ENCODE measurements at regions not wholly inside any gene's neighbourhood (a gene's known extent, or its start where the extent isn't known, plus 50 kb on each side); places are given as distances from the start of the nearest gene placed in this dataset.

DNA sequence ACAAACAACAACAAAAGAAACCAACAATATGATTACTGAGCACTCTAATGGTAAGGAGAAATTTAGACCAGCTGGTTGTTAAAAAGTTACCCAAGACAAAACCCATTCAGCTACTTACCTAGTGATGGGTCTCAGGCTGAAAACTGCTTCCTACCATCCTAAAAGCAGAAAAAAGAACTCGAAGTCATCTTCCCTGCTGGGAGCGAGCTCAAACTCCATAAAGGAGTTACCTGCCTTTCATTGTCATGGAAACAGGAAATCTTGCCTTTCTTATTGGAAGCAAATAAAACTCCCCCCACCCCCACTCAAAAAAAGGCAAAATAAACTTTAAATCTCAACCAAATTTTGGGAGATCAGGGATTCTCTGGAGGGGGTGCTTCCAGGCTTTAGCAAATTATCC, 1478.3 kb downstream of the C4orf33 start:
- DNase-seq (ENCODE audit: low read depth) = no peak
- H3K4me3 ChIP-seq (ENCODE audit: low read depth, low read length) = no peak overlapping the region

DNA sequence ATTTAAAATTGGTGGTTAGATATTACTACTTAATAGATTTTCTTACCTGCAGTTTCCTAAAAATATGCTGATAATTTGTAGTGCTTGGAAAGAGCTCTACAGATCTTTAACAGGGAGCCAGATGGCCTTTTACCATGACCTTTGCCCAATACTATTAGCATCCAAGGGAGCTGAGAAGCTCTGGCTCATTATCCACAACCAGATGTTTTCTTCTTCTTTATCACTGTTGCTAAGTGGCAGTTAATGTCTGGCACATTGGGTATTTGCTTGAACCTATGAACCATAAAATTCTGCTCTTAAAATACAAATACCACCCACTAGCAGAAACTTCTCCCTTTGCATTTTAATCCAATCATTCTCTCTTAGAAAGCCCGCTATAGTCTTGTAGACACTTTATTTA, 1480.3 kb downstream of the C4orf33 start:
- no peak overlapping the region for H3K4me3 ChIP-seq (ENCODE audit: low read depth, low read length)
- DNase-seq (ENCODE audit: low read depth) = no peak

DNA sequence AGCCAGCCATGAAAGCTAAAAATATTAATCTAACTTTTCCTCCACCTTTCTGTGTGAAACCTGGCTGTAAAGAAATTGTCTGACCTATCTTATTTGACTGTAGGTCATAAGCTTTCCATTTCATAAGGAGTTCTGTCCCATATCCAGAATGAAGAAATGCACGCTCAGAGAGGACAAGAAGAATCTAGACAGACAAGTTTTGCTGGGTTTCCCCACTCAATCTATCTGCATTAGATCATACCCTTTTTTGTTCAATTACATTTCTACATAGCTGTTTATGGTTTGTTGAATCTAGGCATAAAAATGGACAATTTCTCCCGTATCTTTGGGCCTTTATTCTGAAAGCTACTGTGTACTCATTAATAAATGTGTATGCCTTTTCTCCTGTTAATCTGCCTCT, 1495.1 kb downstream of the C4orf33 start:
- H3K4me3 ChIP-seq (ENCODE audit: low read depth, low read length) = no peak overlapping the region
- no peak for DNase-seq (ENCODE audit: low read depth)

DNA sequence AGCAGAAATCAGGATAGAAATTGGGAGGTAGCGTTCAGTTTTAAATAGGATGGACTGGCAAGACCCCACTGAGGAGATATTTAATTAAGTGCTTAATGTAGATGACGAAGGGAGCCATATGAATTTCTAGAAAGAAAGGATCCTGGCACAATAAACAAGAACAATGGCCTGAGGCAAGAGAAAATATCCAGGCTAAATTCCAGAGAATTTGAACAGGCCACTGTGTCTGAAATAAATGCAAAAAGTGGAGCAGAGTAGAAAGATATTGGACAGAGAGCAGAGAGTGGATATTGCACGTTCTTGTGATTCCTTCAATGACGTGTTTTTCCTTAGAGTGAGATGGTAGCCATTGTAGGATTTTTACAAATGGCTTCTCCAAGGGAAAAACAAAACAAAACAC, 1504.8 kb downstream of the C4orf33 start:
- no peak overlapping the region for H3K4me3 ChIP-seq (ENCODE audit: low read depth, low read length)
- no peak for DNase-seq (ENCODE audit: low read depth)

DNA sequence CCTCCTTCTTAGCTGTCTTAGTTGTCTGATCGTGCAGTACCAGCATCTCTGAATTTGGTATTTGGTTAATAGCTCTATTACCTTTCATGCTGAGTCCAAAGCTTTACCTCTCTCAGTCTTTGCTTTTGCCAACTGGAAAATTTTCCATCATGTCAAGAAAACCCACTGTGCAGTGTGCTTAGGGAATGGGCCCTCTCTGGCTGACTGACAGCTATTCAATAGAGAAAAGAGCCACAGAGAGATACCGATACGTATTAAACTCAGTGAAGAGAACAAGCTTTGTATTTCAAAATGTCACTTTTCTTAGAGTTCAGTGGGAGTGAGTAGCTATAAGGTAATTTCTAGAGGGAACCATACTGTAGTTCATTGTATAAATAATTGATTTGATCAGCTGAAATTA, 1507.1 kb downstream of the C4orf33 start:
- no peak for DNase-seq (ENCODE audit: low read depth)
- no peak overlapping the region for H3K4me3 ChIP-seq (ENCODE audit: low read depth, low read length)

DNA sequence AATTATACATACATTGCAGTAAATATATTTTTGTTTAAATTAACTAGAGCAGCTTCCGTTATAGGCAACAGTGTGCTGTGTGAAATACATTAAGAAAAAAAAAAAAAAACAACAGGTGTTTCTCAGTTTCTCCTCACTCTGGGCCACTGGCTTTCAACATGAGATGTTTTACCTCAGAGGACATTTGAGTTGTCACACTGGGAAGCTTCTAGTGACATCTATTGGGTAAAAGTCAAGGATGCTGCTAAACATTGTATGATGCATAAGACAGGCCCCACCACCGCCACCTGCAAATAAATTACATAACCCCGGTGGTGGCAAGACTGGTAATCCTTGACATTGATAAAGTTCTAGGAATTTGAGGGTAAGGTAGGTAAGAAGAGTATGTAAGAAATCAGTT, 1512.2 kb downstream of the C4orf33 start:
- H3K4me3 ChIP-seq (ENCODE audit: low read depth, low read length) = no peak overlapping the region
- DNase-seq (ENCODE audit: low read depth) = no peak

DNA sequence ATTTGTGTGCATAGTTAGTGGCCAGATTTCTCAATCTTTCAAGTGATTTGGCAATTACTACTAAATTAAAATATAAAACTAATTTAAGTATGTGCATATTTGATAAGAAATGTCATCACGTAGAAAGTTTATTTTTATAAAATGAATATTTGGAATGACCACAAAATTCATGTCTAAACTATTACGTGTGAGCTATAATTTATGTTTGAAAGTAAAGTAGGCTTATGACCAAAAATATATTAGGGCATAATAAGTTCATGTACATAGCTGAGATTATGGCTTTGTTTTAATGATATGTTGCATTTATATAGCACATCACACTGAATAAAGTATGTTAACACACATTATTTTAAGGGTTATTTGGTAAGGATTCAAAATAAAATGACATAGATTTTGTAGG, 1532.6 kb downstream of the C4orf33 start:
- H3K4me3 ChIP-seq (ENCODE audit: low read depth, low read length) = no peak overlapping the region
- no peak for DNase-seq (ENCODE audit: low read depth)

DNA sequence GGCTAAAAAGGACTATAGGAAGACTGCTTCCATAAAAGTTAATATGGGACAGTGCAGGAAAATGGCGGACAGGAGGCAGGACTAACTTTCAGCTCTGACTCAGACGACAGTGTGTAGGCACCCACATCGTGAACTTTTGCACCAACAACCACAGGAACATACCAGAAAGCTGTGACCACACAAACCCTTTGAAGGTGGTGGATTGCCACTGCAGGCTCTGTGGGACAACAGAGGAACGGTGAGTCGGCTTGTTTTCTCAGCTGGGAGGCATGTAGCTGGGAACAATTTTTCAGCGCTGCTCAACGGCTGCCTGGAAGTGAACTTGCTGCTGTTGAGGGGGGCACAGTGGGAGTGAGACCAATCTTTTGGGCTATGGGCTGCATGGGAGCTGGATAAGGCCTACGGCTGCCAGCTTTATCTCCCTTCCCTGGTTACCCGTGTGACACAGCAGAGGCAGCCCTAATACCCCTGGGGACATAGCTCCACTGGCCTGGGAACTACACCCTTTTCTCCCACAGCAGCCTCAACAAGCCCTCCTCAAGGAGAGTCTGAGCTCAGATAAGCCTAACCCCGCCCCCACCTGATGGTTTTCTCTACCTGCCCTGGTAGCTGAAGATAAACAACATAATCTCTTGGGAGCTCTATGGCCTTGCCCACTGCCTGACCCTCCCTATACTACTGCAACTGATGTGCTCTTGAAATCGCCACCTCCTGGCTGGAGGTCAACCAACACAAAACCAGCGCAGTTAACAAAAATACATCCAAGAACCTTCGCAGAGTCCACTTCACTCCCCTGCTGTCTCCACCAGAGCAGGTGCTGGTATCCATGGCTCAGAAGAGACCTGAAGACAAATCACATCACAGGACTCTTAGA, 1537.0 kb downstream of the C4orf33 start:
- DNase-seq (ENCODE audit: low read depth) = no peak
- H3K4me3 ChIP-seq (ENCODE audit: low read depth, low read length) = no peak overlapping the region

DNA sequence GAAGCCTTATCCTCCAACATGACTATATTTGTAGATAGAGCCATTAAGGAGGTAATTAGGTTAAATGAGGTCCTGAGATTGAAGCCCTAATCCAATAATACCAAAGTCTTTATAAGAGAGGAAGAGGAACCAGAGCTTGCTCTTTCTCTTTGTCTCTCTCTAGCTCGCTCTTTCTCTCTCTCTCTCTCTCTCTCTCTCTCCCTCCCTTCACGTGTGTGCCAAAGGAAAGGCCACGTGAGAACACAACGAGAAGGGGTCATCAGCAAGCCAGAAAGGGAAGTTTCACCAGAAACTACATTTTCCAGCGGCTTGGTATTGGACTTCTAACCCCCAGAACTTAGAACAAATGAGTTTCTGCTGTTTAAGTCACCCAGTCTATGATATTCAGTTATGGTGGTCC, 1540.5 kb downstream of the C4orf33 start:
- H3K4me3 ChIP-seq (ENCODE audit: low read depth, low read length) = no peak overlapping the region
- no peak for DNase-seq (ENCODE audit: low read depth)

DNA sequence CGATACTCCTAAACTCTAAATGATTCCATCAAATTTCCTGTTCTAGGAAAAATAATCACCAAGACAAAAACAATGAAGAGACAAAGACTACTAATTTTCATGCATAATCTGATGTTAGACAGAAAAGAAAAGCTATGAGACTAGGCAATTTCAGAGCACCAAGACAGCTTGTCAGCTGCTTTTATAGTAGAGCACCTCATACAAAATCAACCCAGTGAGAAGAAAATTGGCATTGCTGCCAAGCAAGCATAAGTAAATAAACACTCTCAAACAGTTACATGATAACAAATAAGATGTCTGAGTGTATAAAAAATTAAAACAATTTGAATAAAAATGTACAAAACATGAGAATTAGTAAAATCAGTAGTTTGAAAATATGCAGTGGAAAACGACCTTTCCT, 1544.6 kb downstream of the C4orf33 start:
- H3K4me3 ChIP-seq (ENCODE audit: low read depth, low read length) = no peak overlapping the region

DNA sequence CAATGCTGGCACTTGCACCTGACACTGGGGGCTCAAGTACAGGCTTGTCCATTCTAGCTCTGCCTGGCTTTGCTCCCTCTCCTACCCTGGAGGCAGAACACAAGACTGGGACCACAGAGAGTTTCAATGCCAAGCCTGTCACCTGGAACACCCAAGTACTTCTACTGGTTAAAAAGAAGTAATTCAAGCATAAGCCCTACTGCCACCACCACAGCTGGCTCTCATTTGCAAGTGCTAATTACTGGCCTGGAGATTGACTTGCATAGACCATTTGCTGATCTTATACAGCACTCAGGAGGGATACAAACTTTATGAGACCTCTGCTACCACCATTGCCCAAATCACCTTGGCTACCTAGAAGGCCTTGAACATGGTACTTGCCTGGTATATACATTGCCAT, 1550.9 kb downstream of the C4orf33 start:
- DNase-seq (ENCODE audit: low read depth) = no peak

More for the DNA sequence above, 1544.6 kb downstream of the C4orf33 start:
- no peak for DNase-seq (ENCODE audit: low read depth)

DNA sequence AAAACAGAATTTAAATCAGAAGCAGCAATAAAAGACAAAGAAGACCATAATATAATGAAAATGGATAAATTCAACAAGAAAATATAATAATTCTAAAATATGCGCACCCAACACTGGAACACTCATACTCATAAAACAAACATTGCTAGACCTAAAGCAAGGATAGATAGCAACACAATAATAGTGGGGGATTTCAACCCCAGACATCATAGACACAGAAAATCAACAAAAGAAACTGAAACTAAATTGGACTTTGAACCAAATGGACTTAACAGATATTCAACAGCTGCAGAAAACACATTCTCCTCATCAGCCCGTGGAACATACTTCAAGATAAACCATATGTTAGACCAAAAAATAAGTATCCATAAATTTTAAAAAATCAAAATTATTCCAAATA, 1552.6 kb downstream of the C4orf33 start:
- H3K4me3 ChIP-seq (ENCODE audit: low read depth, low read length) = no peak overlapping the region
- no peak for DNase-seq (ENCODE audit: low read depth)

More for the DNA sequence above, 1550.9 kb downstream of the C4orf33 start:
- H3K4me3 ChIP-seq (ENCODE audit: low read depth, low read length) = no peak overlapping the region

DNA sequence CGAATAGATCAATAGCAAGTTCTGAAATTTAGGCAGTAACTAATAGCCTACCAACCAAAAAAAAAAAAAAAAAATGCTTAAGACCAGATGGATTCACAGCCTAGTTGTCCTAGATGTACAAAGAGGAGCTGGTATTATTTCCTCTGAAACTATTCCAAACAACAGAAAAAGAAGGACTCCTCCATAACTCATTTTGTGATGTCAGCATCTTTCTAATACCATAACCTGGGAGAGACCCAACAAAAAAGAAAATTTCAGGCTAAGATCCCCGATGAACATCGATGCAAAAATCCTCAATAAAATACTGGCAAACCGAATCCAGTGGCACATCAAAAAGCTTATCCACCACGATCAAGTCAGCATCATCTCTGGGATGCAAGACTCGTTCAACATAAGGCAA, 1557.9 kb downstream of the C4orf33 start:
- H3K4me3 ChIP-seq (ENCODE audit: low read depth, low read length) = no peak overlapping the region
- DNase-seq (ENCODE audit: low read depth) = no peak

DNA sequence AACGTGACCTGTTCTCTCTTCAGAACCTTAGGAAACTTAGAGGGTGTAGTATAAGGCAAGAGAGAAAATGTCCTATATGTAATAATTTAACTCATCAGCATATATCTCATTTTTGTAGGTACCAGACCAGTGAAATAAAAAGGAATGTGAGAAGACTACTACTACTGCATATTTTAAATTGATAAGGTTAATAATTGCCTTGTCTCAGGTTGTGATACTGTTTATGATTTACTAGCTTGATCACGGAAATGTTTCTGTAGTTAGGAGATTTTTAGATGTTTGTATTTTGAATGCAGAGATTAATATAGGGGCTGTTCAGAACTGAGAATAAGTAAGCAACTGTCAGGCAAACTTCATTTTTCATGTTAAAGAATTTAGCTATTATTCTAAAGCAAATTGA, 1563.4 kb downstream of the C4orf33 start:
- DNase-seq (ENCODE audit: low read depth) = no peak
- no peak overlapping the region for H3K4me3 ChIP-seq (ENCODE audit: low read depth, low read length)

DNA sequence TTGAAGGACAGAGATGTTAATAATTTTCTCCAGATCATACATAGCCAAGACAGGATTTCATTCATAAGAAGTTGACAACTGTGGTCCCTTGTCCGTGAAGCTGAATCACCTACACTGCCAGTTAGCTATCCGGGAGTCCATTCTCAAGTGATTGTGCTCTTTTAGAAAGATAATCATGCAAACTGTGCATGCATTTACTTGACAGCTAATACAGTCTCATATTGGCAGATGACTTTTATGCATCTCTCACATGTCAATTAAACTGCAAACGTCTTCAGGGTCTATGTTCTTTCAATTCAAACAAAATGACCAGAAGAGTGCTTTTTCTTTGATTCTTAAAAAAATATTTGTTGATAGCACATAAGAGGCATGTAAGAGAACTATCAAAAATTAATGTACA, 1572.9 kb downstream of the C4orf33 start:
- no peak overlapping the region for H3K4me3 ChIP-seq (ENCODE audit: low read depth, low read length)
- DNase-seq (ENCODE audit: low read depth) = no peak

DNA sequence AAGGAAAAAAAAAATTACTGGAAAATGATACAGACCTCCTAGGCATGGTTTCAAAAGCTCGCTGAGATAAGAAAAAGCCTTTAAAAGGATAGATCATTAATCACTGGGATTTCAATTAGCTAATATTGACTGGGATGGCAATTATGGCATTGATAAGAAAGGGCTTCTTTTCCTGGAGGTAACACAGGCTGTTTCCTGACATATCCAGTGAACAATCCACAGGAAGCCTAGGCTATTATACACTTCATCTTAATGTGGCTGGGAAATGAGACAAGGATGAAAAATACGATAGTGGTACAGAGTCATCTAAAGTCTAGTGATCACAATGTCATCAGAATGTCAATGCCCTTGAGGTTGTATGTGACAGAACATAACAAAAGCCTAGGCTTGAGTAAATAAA, 1579.3 kb downstream of the C4orf33 start:
- no peak for DNase-seq (ENCODE audit: low read depth)
- H3K4me3 ChIP-seq (ENCODE audit: low read depth, low read length) = no peak overlapping the region

DNA sequence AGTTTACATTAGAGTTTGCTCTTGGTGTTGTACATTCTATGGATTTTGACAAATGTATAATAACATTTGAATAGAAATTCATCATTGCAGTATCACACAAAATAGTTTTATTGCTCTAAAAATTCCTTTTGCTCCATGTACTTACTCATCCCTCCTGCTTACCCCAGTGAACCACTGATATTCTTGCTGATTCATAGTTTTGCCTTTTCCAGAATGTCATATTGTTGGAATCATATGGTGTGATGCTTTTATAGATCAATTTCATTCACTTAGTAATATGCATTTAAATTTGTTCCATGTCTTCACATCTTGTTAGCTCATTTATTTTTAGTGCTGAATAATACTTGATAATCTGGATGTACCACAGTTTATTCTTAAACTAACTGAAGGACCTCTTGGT, 1593.2 kb downstream of the C4orf33 start:
- DNase-seq (ENCODE audit: low read depth) = peak; percentile 4
- H3K4me3 ChIP-seq (ENCODE audit: low read depth, low read length) = no peak overlapping the region

DNA sequence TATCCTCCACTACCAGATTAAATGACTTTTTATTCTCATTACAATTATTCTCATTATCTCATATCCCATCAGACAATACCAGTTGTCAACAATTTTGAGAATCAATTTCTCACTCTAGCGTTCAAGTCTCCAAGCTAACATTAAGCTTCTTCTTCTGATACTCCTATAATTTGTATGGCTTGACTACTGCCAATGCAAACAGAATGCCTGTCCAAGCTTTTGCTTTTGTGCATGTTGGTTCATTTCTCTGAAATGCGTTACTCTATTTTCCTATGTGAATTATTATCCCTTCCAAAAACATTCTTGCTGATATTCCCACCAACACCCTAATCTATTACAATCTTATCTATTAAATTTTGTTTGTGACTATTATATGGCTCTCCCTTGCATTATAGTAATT, 1602.3 kb downstream of the C4orf33 start:
- no peak overlapping the region for H3K4me3 ChIP-seq (ENCODE audit: low read depth, low read length)
- DNase-seq (ENCODE audit: low read depth) = no peak

DNA sequence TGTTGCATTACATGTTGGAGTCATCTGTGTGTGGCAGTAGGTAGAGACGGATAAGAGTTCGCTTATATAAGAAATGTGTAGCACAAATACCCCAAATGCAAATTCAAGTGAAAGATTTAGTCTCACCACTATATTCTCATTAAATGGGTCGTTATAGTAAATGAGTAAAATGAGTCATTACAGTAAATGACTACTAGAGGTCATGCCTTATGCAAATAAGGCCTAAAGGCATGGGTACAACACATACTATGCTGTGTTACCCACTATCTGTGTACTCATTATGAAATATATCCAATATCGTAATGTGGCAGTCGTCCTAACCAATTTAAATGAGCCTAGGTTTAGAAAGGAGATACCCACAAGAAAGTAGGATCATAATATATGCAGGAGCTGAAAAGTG, 1603.1 kb downstream of the C4orf33 start:
- no peak for DNase-seq (ENCODE audit: low read depth)
- H3K4me3 ChIP-seq (ENCODE audit: low read depth, low read length) = no peak overlapping the region

DNA sequence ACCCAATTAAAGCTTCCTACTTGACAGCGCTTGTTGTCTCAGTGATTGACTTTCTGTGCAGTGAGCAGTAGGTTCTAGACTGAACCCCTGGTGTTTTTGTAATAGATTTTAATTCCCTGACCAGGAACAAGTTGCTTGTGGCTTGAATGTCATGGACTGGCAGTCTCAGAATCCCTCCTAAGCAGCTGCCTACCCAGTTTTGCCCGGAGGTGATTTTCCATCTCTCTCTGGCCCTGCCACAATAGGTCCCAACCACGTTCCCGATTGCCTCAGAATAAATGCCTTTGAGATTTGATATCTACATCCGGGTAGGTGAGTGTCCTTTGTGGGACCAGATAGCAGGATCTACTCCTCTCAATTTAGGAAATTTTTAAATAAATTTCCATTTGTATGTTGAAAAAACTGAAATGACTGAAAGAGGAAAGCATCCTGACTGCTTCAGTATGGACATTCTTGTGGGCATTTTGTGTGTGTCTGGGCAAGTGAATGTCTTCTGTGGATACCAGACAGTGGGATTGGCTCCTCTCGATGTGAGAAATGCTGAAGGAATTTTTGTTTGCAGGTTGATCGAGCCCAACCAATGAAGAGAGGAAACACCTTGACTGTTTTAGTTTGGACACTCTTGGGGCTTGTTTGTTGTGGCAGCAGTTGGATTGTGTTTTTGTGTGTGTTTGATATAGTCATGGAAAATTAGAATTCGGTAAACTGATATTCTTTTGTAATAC, 1607.4 kb downstream of the C4orf33 start:
- no peak for DNase-seq (ENCODE audit: low read depth)
- H3K4me3 ChIP-seq (ENCODE audit: low read depth, low read length) = no peak overlapping the region

DNA sequence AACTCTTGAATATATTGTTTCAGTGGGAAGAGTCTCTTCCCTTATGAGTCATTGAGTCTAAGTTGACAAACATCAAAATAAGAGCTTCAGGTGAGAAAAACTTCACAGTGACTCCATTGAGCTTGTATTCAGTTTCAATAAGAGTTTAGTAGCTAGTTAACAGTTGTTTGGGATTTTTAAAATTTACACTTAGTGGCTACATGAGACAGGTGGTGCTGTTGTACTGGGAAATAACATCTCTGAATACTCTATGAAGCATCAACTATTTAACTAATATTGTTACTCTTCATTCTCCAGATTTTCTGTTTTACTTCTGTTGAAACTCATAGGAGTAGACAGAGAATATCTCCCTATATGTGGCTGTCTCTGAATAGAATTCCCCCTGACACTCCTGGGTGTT, 1609.1 kb downstream of the C4orf33 start:
- DNase-seq (ENCODE audit: low read depth) = no peak
- no peak overlapping the region for H3K4me3 ChIP-seq (ENCODE audit: low read depth, low read length)

All from skeletal muscle cell (primary cell).